Testis (tissue), 2 donors: ENCODE measurements at regions not wholly inside any gene's neighbourhood (a gene's known extent, or its start where the extent isn't known, plus 50 kb on each side); places are given as distances from the start of the nearest gene placed in this dataset.

Experiments
- DNase-seq: peaks from one replicate; pipeline ENCODE4 v3.0.0-alpha.2; 2019
- H3K27ac ChIP-seq, 2 donors: fragments of 200-600 bp; sonication (generic); one replicate each; pipeline ENCODE4 v1.5.1; 2019
- H3K27me3 ChIP-seq: fragments of 200-600 bp; sonication (generic); one replicate; pipeline ENCODE4 v1.5.1; 2019
- H3K36me3 ChIP-seq: fragments of 200-600 bp; sonication (generic); one replicate; pipeline ENCODE4 v1.5.1; 2017; ENCODE audit warnings: low read depth; ENCODE audit errors: missing control alignments
- H3K4me1 ChIP-seq: fragments of 200-600 bp; sonication (generic); one replicate; pipeline ENCODE4 v1.5.1; 2019
- H3K4me3 ChIP-seq, 2 donors: fragments of 200-600 bp; sonication (generic); one replicate each; pipeline ENCODE4 v1.5.1; 2017 to 2019
- H3K9me3 ChIP-seq: fragments of 200-600 bp; sonication (generic); one replicate; pipeline ENCODE4 v1.5.1; 2017
- POLR2A ChIP-seq: fragments of 450-650 bp; IDR thresholded peaks from one replicate; pipeline ENCODE4 v1.6.1; 2017; ENCODE audit warnings: antibody characterized with exemption, mild to moderate bottlenecking, moderate library complexity
- WGBS, 2 donors: methylation state at CpG; one replicate each; pipeline ENCODE4 v1.1.5; 2018; 5-methylcytosine and 5-hydroxymethylcytosine counted together
- intact Hi-C: fragments of 100-400 bp; cut with DNase I; formaldehyde crosslinking; loops from one replicate; pipeline ENCODE4 v1.15.1; 2023; ENCODE audit warnings: low total_unique reads
- TF ChIP-seq, protein P1 (sequence below), 3 experiments: fragments of 450-650 bp in 2 of 3; fragments of 200-600 bp in 1 of 3; sonication (generic) in 1 of 3; IDR thresholded peaks; one replicate each; pipeline ENCODE4 v1.5.1; 2016 to 2019; ENCODE audit warnings: antibody characterized with exemption in 3 of 3, mild to moderate bottlenecking in 2 of 3, moderate library complexity in 1 of 3

DNA sequence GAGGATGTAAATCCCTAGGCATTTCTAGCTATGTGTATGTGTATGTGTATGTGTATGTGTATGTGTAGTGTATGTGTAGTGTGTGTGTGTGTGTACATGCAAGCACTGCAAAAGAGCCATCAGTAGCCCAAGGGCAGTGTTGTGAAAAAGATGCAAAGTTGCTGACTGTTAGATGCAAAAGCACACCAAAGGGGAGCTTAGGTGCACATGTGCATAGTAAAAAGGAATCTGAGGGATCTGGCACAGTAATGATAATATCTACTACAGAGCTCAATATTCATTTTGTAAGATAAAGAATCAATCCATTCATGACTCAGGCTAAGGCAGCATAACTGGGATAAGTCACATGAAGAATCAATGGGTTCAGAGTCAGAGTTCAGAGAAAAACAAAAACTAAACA lies 80.2 kb downstream of the TMEM47 start:
- Histone ChIP-seq H3K27me3 (no peaks in the 10 kb centered on the region), H3K27ac (no peak overlapping the region), H3K9me3 (no peaks in the 10 kb centered on the region), H3K4me3 (no peak overlapping the region), H3K36me3 (no peaks in the 10 kb centered on the region), H3K4me1 (no peaks in the 10 kb centered on the region)
- DNase-seq = no peak
- intact Hi-C loops = no loop called here
- TF ChIP-seq, protein P1, sequence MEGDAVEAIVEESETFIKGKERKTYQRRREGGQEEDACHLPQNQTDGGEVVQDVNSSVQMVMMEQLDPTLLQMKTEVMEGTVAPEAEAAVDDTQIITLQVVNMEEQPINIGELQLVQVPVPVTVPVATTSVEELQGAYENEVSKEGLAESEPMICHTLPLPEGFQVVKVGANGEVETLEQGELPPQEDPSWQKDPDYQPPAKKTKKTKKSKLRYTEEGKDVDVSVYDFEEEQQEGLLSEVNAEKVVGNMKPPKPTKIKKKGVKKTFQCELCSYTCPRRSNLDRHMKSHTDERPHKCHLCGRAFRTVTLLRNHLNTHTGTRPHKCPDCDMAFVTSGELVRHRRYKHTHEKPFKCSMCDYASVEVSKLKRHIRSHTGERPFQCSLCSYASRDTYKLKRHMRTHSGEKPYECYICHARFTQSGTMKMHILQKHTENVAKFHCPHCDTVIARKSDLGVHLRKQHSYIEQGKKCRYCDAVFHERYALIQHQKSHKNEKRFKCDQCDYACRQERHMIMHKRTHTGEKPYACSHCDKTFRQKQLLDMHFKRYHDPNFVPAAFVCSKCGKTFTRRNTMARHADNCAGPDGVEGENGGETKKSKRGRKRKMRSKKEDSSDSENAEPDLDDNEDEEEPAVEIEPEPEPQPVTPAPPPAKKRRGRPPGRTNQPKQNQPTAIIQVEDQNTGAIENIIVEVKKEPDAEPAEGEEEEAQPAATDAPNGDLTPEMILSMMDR (IDR thresholded peaks at IDR 0.05) = no peak
- no peak for TF ChIP-seq POLR2A

DNA sequence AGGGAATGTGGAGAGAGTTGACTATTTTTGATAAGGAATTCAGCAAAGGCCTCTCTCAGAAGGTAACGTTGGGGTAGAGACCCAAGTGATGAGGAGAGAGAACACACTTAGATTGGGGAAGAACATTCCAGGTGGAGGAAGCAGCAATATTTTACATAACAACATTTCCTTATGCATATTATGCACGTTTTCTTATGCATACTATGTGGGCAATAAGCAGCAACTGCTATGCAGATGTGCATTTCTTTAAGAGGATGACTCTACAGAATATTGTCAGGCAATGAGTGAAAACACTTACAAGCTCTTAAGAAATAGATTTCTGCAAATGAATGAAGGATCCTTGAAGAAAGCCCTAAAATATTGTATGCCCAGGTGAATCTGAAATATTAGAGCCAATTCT lies 91.1 kb downstream of the TMEM47 start:
- 68 to 91% methylated on average over 2 of the region's 2 CpGs for WGBS, 2 donors
- no peaks in the 10 kb centered on the region for H3K9me3 ChIP-seq
- H3K36me3 ChIP-seq = no peaks in the 10 kb centered on the region
- H3K27me3 ChIP-seq = no peaks in the 10 kb centered on the region
- no peak overlapping the region for H3K27ac ChIP-seq
- H3K4me1 ChIP-seq = no peaks in the 10 kb centered on the region
- no peak for DNase-seq
- no peak overlapping the region for H3K4me3 ChIP-seq
- TF ChIP-seq POLR2A = no peak
- TF ChIP-seq, protein P1 (IDR thresholded peaks at IDR 0.05) = no peak
- intact Hi-C loops = no loop called here

DNA sequence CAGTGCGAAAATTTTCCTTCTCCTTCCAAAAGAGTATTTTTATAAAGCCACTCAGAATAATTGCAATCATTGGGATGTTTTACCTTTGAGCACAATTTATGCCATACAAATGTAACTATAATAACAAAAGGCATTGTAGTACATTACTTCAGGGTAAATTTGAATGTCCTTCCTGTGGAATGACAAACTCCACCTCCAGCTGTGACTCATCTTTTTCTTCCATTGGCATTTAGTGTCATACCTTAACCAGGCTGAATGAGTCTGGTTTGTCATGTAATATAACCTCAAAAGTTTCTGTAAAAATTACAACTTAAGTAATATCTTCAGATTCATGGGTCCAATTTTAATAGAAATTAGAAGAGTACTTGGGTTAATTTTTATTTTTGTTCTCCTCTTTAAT lies 93.3 kb downstream of the TMEM47 start:
- Histone ChIP-seq H3K27ac (no peak overlapping the region), H3K9me3 (no peaks in the 10 kb centered on the region), H3K27me3 (no peaks in the 10 kb centered on the region), H3K4me1 (no peaks in the 10 kb centered on the region), H3K36me3 (no peaks in the 10 kb centered on the region), H3K4me3 (no peak overlapping the region)
- no peak for DNase-seq
- WGBS, 2 donors = 76 to 79% methylated on average over 1 of the region's 1 CpG
- TF ChIP-seq, protein P1 (IDR thresholded peaks at IDR 0.05) = no peak
- TF ChIP-seq POLR2A = no peak
- intact Hi-C loops = no loop called here

DNA sequence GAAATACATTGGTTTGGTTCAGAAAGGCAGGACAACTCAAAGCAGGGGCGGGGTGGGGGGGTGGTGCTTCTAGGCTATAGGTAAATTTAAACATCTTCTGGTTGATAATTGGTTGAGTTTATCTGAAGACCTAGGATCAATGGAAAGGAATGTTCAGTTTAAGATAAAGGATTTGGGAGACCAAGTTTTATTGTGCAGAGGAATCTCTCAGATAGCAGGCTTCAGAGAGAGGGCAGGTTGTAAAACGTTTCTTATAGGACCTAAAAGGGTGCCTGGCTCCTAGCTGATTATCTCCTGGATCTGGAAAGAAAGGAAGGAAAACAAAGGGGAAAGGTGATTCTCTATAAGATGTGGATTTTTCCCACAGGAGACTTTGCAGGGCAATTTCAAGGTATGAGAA lies 94.0 kb downstream of the TMEM47 start:
- no peaks in the 10 kb centered on the region for H3K9me3 ChIP-seq
- no peaks in the 10 kb centered on the region for H3K36me3 ChIP-seq
- TF ChIP-seq, protein P1 (IDR thresholded peaks at IDR 0.05) = no peak
- TF ChIP-seq POLR2A = no peak
- WGBS, 2 donors = 54 to 71% methylated on average over 2 of the region's 2 CpGs
- no peaks in the 10 kb centered on the region for H3K4me1 ChIP-seq
- intact Hi-C loops = no loop called here
- H3K27me3 ChIP-seq = no peaks in the 10 kb centered on the region
- DNase-seq = no peak
- no peak overlapping the region for H3K27ac ChIP-seq
- H3K4me3 ChIP-seq = no peak overlapping the region

DNA sequence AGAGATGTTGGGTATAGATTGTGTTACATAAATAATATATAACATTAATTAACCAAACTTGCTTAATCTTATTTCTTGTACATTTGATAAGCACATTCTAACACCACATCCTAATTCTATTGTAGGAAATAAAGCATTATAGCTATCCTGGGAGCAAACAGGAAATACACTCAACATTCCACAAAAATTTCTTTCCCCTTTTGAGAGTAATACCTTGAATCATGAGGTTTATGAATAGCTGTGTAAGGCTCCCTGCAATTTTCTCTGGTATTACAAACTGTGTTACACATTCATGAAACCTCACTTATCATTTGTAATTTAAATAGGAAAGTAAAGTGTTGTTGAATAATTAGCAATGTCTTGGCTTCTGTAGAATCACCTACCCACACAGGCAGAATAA lies 95.1 kb downstream of the TMEM47 start:
- Histone ChIP-seq H3K27ac (no peak overlapping the region), H3K36me3 (no peaks in the 10 kb centered on the region), H3K9me3 (no peaks in the 10 kb centered on the region), H3K4me1 (no peaks in the 10 kb centered on the region), H3K27me3 (no peaks in the 10 kb centered on the region), H3K4me3 (no peak overlapping the region)
- DNase-seq = no peak
- intact Hi-C loops = no loop called here
- TF ChIP-seq, protein P1 (IDR thresholded peaks at IDR 0.05) = no peak
- no peak for TF ChIP-seq POLR2A
